Common myeloid progenitor, CD34-positive (primary cell): ENCODE measurements at regions not wholly inside any gene's neighbourhood (a gene's known extent, or its start where the extent isn't known, plus 50 kb on each side); places are given as distances from the start of the nearest gene placed in this dataset.

Experiments
- CTCF ChIA-PET: fragments of 350-600 bp; sonication (Branson Sonifier 250); formaldehyde crosslinking; loops from one replicate; lab custom pipeline; 2021; ENCODE audit warnings: antibody characterized with exemption; lab: Charles Lee
- POLR2A ChIA-PET: fragments of 350-600 bp; sonication (Branson Sonifier 250); formaldehyde crosslinking; loops from one replicate; lab custom pipeline; 2021; ENCODE audit warnings: antibody characterized with exemption; lab: Charles Lee
- DNase-seq, 3 donors: peaks; one replicate each; pipeline versions ENCODE4 v3.0.0 to v3.0.0-alpha.2; 2013
- H3K27ac ChIP-seq, 2 experiments: 1 replicate in 1 of 2; 2 replicates in 1 of 2; pipeline ENCODE4 v1.7.0; 2013; ENCODE audit warnings: inconsistent platforms in 2 of 2, low read length in 2 of 2, mild to moderate bottlenecking in 2 of 2, low read depth in 1 of 2, moderate library complexity in 1 of 2; ENCODE audit not compliant: severe bottlenecking in 2 of 2, insufficient read depth in 1 of 2, poor library complexity in 1 of 2
- H3K27me3 ChIP-seq, 5 experiments: replicated peaks in 2 of 5; 1 replicate in 3 of 5; 2 replicates in 2 of 5; pipeline versions ENCODE4 v1.6.1 to v1.7.0; 2013; ENCODE audit warnings: low read length in 4 of 5, mild to moderate bottlenecking in 2 of 5, moderate library complexity in 2 of 5, inconsistent platforms in 1 of 5; ENCODE audit not compliant: insufficient read depth in 5 of 5, control insufficient read depth in 4 of 5
- H3K36me3 ChIP-seq, 4 experiments: 1 replicate in 2 of 4; 2 replicates in 2 of 4; pipeline versions ENCODE4 v1.6.1 to v1.7.0; 2013; ENCODE audit warnings: low read length in 3 of 4, control low read depth in 1 of 4, mild to moderate bottlenecking in 1 of 4; ENCODE audit not compliant: control insufficient read depth in 4 of 4, insufficient read depth in 4 of 4
- H3K4me1 ChIP-seq, 4 experiments: 1 replicate in 3 of 4; 2 replicates in 1 of 4; pipeline versions ENCODE4 v1.6.1 to v1.7.1; 2013; ENCODE audit warnings: low read length in 3 of 4, mild to moderate bottlenecking in 3 of 4, control low read depth in 1 of 4, inconsistent platforms in 1 of 4, moderate library complexity in 1 of 4; ENCODE audit not compliant: control insufficient read depth in 4 of 4, insufficient read depth in 4 of 4; ENCODE audit errors: control extremely low read depth in 1 of 4
- H3K4me3 ChIP-seq, 7 experiments: 1 replicate in 4 of 7; 2 replicates in 3 of 7; pipeline versions ENCODE4 v1.5.1 to v1.7.0; 2013; ENCODE audit warnings: mild to moderate bottlenecking in 7 of 7, low read length in 6 of 7, moderate library complexity in 6 of 7, inconsistent platforms in 2 of 7, low read depth in 2 of 7, control low read depth in 1 of 7; ENCODE audit not compliant: insufficient read depth in 4 of 7, control insufficient read depth in 1 of 7; ENCODE audit errors: extremely low read depth in 1 of 7
- H3K9me3 ChIP-seq, 5 experiments: 1 replicate in 4 of 5; 2 replicates in 1 of 5; pipeline versions ENCODE4 v1.6.1 to v1.7.1; 2013; ENCODE audit warnings: low read length in 4 of 5, mild to moderate bottlenecking in 2 of 5, inconsistent platforms in 1 of 5, low read depth in 1 of 5, moderate library complexity in 1 of 5; ENCODE audit not compliant: control insufficient read depth in 4 of 5, insufficient read depth in 2 of 5; ENCODE audit errors: control extremely low read depth in 1 of 5
- WGBS: methylation state at CpG from one replicate; pipeline ENCODE4 v1.1.5; 2013; ENCODE audit not compliant: insufficient coverage; 5-methylcytosine and 5-hydroxymethylcytosine counted together

- WGBS = 92% methylated on average over 6 of the region's 8 CpGs
- POLR2A ChIA-PET = no interaction called here
- no peaks in the 10 kb centered on the region for H3K9me3 ChIP-seq
- CTCF ChIA-PET = no interaction called here
- DNase-seq = no peak
- no peaks in the 10 kb centered on the region for H3K36me3 ChIP-seq
- no peak overlapping the region for H3K4me3 ChIP-seq
- H3K27ac ChIP-seq = no peak overlapping the region
- no peaks in the 10 kb centered on the region for H3K27me3 ChIP-seq
- H3K4me1 ChIP-seq = no peaks in the 10 kb centered on the region
These were observed 535.2 kb downstream of the TDRD15 start for GRCh38 chr2:21658907-21659477.

GRCh38 chr2:21664083-21664482 is 540.3 kb downstream of the TDRD15 start:
- H3K9me3 ChIP-seq = no peaks in the 10 kb centered on the region
- H3K4me1 ChIP-seq = no peaks in the 10 kb centered on the region
- no peak for DNase-seq
- ChIA-PET POLR2A (no interaction called here), CTCF (interaction anchor here (0.6 kb wide), 1 partner anchor 262 kb away, joined by 3 read pairs; no protein-coding TSS in a partner anchor)
- H3K27ac ChIP-seq = no peak overlapping the region
- H3K4me3 ChIP-seq = no peak overlapping the region
- H3K27me3 ChIP-seq = no peaks in the 10 kb centered on the region
- H3K36me3 ChIP-seq = no peaks in the 10 kb centered on the region
- WGBS = 83% methylated on average over 5 of the region's 7 CpGs

- 100% methylated on average over 2 of the region's 5 CpGs for WGBS
- no peaks in the 10 kb centered on the region for H3K27me3 ChIP-seq
- ChIA-PET CTCF (no interaction called here), POLR2A (interaction anchor here (0.6 kb wide), 1 partner anchor 765 kb away, joined by 6 read pairs; no protein-coding TSS in a partner anchor)
- no peaks in the 10 kb centered on the region for H3K36me3 ChIP-seq
- no peak overlapping the region for H3K4me3 ChIP-seq
- no peaks in the 10 kb centered on the region for H3K9me3 ChIP-seq
- no peak overlapping the region for H3K27ac ChIP-seq
- no peak for DNase-seq
- no peaks in the 10 kb centered on the region for H3K4me1 ChIP-seq
These were observed 543.9 kb downstream of the TDRD15 start for GRCh38 chr2:21667638-21668037.

GRCh38 chr2:21668078-21668710 is 544.4 kb downstream of the TDRD15 start:
- no peaks in the 10 kb centered on the region for H3K36me3 ChIP-seq
- H3K27ac ChIP-seq = no peak overlapping the region
- H3K27me3 ChIP-seq = no peaks in the 10 kb centered on the region
- CTCF ChIA-PET = no interaction called here
- no peak overlapping the region for H3K4me3 ChIP-seq
- POLR2A ChIA-PET = no interaction called here
- WGBS = 40% methylated on average over 1 of the region's 5 CpGs
- no peaks in the 10 kb centered on the region for H3K4me1 ChIP-seq
- DNase-seq = no peak
- H3K9me3 ChIP-seq = no peaks in the 10 kb centered on the region

- POLR2A ChIA-PET = no interaction called here
- no peak for DNase-seq
- CTCF ChIA-PET = no interaction called here
These were observed 552.3 kb downstream of the TDRD15 start for GRCh38 chr2:21676041-21676440.

GRCh38 chr2:21676676-21677075 is 552.9 kb downstream of the TDRD15 start:
- Histone ChIP-seq H3K9me3 (peaks cover 0 to 2% (median 0%) of the 10 kb centered on the region in 5 experiments), H3K27ac (no peak overlapping the region), H3K36me3 (no peaks in the 10 kb centered on the region), H3K27me3 (no peaks in the 10 kb centered on the region), H3K4me1 (no peaks in the 10 kb centered on the region), H3K4me3 (no peak overlapping the region)
- ChIA-PET CTCF (no interaction called here), POLR2A (no interaction called here)
- DNase-seq = no peak

More at GRCh38 chr2:21676041-21676440, 552.3 kb downstream of the TDRD15 start:
- Histone ChIP-seq H3K36me3 (no peaks in the 10 kb centered on the region), H3K9me3 (peaks cover 0 to 2% (median 0%) of the 10 kb centered on the region in 5 experiments), H3K4me1 (no peaks in the 10 kb centered on the region), H3K27ac (no peak overlapping the region), H3K4me3 (no peak overlapping the region), H3K27me3 (no peaks in the 10 kb centered on the region)
- no CpG with 5 or more reads among the region's 1 CpG for WGBS

- Histone ChIP-seq H3K4me3 (no peak overlapping the region), H3K9me3 (no peaks in the 10 kb centered on the region), H3K27me3 (no peaks in the 10 kb centered on the region), H3K4me1 (no peaks in the 10 kb centered on the region), H3K27ac (no peak overlapping the region), H3K36me3 (no peaks in the 10 kb centered on the region)
- no peak for DNase-seq
- WGBS = no CpG with 5 or more reads among the region's 2 CpGs
- ChIA-PET CTCF (no interaction called here), POLR2A (no interaction called here)
These were observed 560.1 kb downstream of the TDRD15 start for GRCh38 chr2:21683838-21684237.
